CD14-positive monocyte (primary cell): ENCODE measurements at regions not wholly inside any gene's neighbourhood (a gene's known extent, or its start where the extent isn't known, plus 50 kb on each side); places are given as distances from the start of the nearest gene placed in this dataset.

Source experiments
- DNase-seq, 3 donors: peaks; one replicate each; pipeline ENCODE4 v3.0.0-alpha.2; 2011 to 2022
- H2AFZ ChIP-seq: 2 replicates; pipeline ENCODE4 v1.6.0; 2012; ENCODE audit warnings: mild to moderate bottlenecking, low read depth, low read length, inconsistent platforms; ENCODE audit not compliant: insufficient read depth, poor library complexity, severe bottlenecking
- H3K27ac ChIP-seq, 2 donors: 1 replicate in 1 of 2; 2 replicates in 1 of 2; pipeline ENCODE4 v1.5.1; 2012 to 2013; ENCODE audit warnings: low read length in 2 of 2, control low read depth in 1 of 2, inconsistent platforms in 1 of 2, low read depth in 1 of 2, mild to moderate bottlenecking in 1 of 2
- H3K27me3 ChIP-seq, 2 donors: one replicate each; pipeline versions ENCODE4 v1.6.0 to v1.6.1; 2011 to 2013; ENCODE audit warnings: low read length in 2 of 2; ENCODE audit not compliant: control insufficient read depth in 2 of 2, insufficient read depth in 2 of 2
- H3K36me3 ChIP-seq, 2 donors: replicated peaks in 1 of 2; 1 replicate in 1 of 2; 2 replicates in 1 of 2; pipeline versions ENCODE4 v1.5.1 to v1.6.1; 2012 to 2013; ENCODE audit warnings: low read length in 2 of 2, control low read depth in 1 of 2, inconsistent platforms in 1 of 2, mild to moderate bottlenecking in 1 of 2; ENCODE audit not compliant: insufficient read depth in 2 of 2, control insufficient read depth in 1 of 2
- H3K4me1 ChIP-seq, 2 donors: 1 replicate in 1 of 2; 2 replicates in 1 of 2; pipeline versions ENCODE4 v1.5.1 to v1.6.1; 2012 to 2013; ENCODE audit warnings: low read length in 2 of 2, control low read depth in 1 of 2, inconsistent platforms in 1 of 2, mild to moderate bottlenecking in 1 of 2, moderate library complexity in 1 of 2; ENCODE audit not compliant: insufficient read depth in 2 of 2, control insufficient read depth in 1 of 2
- H3K4me2 ChIP-seq: replicated peaks from 2 replicates; pipeline ENCODE3; 2012; ENCODE audit warnings: low read length, moderate library complexity, mild to moderate bottlenecking; ENCODE audit not compliant: poor library complexity, severe bottlenecking; ENCODE audit errors: extremely low read depth
- H3K4me3 ChIP-seq, 3 experiments: fragments of 200-600 bp in 1 of 3; sonication (generic) in 1 of 3; replicated peaks in 1 of 3; 1 replicate in 2 of 3; 2 replicates in 1 of 3; pipeline ENCODE4 v1.5.1; 2011 to 2013; ENCODE audit warnings: low read length in 3 of 3, mild to moderate bottlenecking in 3 of 3, control low read depth in 2 of 3, low read depth in 2 of 3, inconsistent platforms in 1 of 3, moderate library complexity in 1 of 3
- H3K79me2 ChIP-seq: 2 replicates; pipeline ENCODE4 v1.6.0; 2012; ENCODE audit warnings: mild to moderate bottlenecking, control low read depth, inconsistent platforms, low read length, moderate library complexity; ENCODE audit not compliant: insufficient read depth
- H3K9ac ChIP-seq: 2 replicates; pipeline ENCODE4 v1.6.0; 2017; ENCODE audit warnings: low read length, mild to moderate bottlenecking; ENCODE audit not compliant: insufficient read depth, poor library complexity, severe bottlenecking
- H3K9me3 ChIP-seq, 2 donors: replicated peaks in 1 of 2; 1 replicate in 1 of 2; 2 replicates in 1 of 2; pipeline versions ENCODE4 v1.5.1 to v1.6.1; 2012 to 2013; ENCODE audit warnings: low read length in 2 of 2, control low read depth in 1 of 2; ENCODE audit not compliant: control insufficient read depth in 1 of 2, insufficient read depth in 1 of 2
- H4K20me1 ChIP-seq: 2 replicates; pipeline ENCODE4 v1.6.0; 2012; ENCODE audit warnings: mild to moderate bottlenecking, low read length, control low read depth, moderate library complexity; ENCODE audit not compliant: insufficient read depth
- H3K27ac Mint-ChIP-seq, 7 donors: one replicate each; pipeline ENCODE4 v1.8.0; 2020; ENCODE audit warnings: mild to moderate bottlenecking in 7 of 7, mixed read lengths in 7 of 7, moderate library complexity in 6 of 7, inconsistent platforms in 2 of 7
- H3K27me3 Mint-ChIP-seq, 3 donors: one replicate each; pipeline ENCODE4 v1.8.0; 2021 to 2022; ENCODE audit warnings: low read depth in 3 of 3, mild to moderate bottlenecking in 3 of 3, mixed read lengths in 3 of 3, moderate library complexity in 3 of 3, inconsistent platforms in 1 of 3
- H3K36me3 Mint-ChIP-seq, 2 donors: one replicate each; pipeline ENCODE4 v1.8.0; 2020; ENCODE audit warnings: mixed read lengths in 2 of 2, inconsistent platforms in 1 of 2, mild to moderate bottlenecking in 1 of 2
- H3K4me1 Mint-ChIP-seq: one replicate; pipeline ENCODE4 v1.8.0; 2020; ENCODE audit warnings: mild to moderate bottlenecking, mixed read lengths
- H3K4me3 Mint-ChIP-seq, 2 donors: one replicate each; pipeline ENCODE4 v1.8.0; 2020; ENCODE audit warnings: mild to moderate bottlenecking in 2 of 2, mixed read lengths in 2 of 2, moderate library complexity in 1 of 2
- H3K9me3 Mint-ChIP-seq, 7 donors: one replicate each; pipeline ENCODE4 v1.8.0; 2020 to 2022; ENCODE audit warnings: mixed read lengths in 7 of 7, mild to moderate bottlenecking in 6 of 7, moderate library complexity in 6 of 7, inconsistent platforms in 2 of 7
- CTCF ChIP-seq: fragments of 200-600 bp; IDR thresholded peaks from one replicate; pipeline ENCODE4 v1.8.0; 2022; ENCODE audit warnings: antibody characterized with exemption, mild to moderate bottlenecking
- whole genome bisulfite sequencing: methylation state at CpG from one replicate; pipeline ENCODE4 v1.1.5; 2013; ENCODE audit warnings: missing lambda C conversion rate; ENCODE audit not compliant: insufficient coverage; 5-methylcytosine and 5-hydroxymethylcytosine counted together
- intact Hi-C, 2 donors: fragments of 100-400 bp; cut with micrococcal nuclease; formaldehyde crosslinking; loops; one replicate each; pipeline versions ENCODE4 v1.15.0 to v1.15.1; 2023

GRCh38 chr5:4883360-4883759, 256.8 kb upstream of the ADAMTS16 start:
- H3K27ac Mint-ChIP-seq, result no peak overlapping the region
- Histone ChIP-seq H3K27ac (no peak overlapping the region), H3K4me1 (no peaks in the 10 kb centered on the region), H3K79me2 (no peaks in the 10 kb centered on the region), H4K20me1 (no peaks in the 10 kb centered on the region), H3K27me3 (no peaks in the 10 kb centered on the region), H2AFZ (no peak overlapping the region), H3K4me3 (no peak overlapping the region), H3K9ac (no peak overlapping the region), H3K9me3 (no peaks in the 10 kb centered on the region), H3K36me3 (no peaks in the 10 kb centered on the region), H3K4me2 (no peak overlapping the region)
- no peak for DNase-seq
- intact Hi-C loops, result no loop called here
- WGBS, result 82% methylated on average over 5 of the region's 6 CpGs
- no peaks in the 10 kb centered on the region for H3K4me1 Mint-ChIP-seq
- no peaks in the 10 kb centered on the region for H3K36me3 Mint-ChIP-seq
- no peak overlapping the region for H3K4me3 Mint-ChIP-seq
- H3K27me3 Mint-ChIP-seq, result peaks cover 0 to under 1% (median 0%) of the 10 kb centered on the region in 3 donors
- TF ChIP-seq CTCF, result no peak
- H3K9me3 Mint-ChIP-seq, result no peaks in the 10 kb centered on the region

GRCh38 chr5:4893063-4893744, 246.9 kb upstream of the ADAMTS16 start:
- H3K4me3 ChIP-seq, result no peak overlapping the region

More at GRCh38 chr5:4893063-4893744, 246.9 kb upstream of the ADAMTS16 start:
- Histone ChIP-seq H3K9me3 (no peaks in the 10 kb centered on the region), H3K27me3 (no peaks in the 10 kb centered on the region), H3K4me2 (no peak overlapping the region), H3K79me2 (no peaks in the 10 kb centered on the region), H2AFZ (no peak overlapping the region), H3K27ac (no peak overlapping the region), H3K9ac (no peak overlapping the region), H3K36me3 (no peaks in the 10 kb centered on the region), H3K4me1 (no peaks in the 10 kb centered on the region), H4K20me1 (no peaks in the 10 kb centered on the region)
- H3K4me1 Mint-ChIP-seq, result no peaks in the 10 kb centered on the region
- no peak for TF ChIP-seq CTCF
- WGBS, result 89% methylated on average over 6 of the region's 9 CpGs
- peaks cover 3 to 6% (median 3%) of the 10 kb centered on the region in 3 donors for H3K27me3 Mint-ChIP-seq
- intact Hi-C loops, result no loop called here
- DNase-seq, result no peak
- H3K36me3 Mint-ChIP-seq, result no peaks in the 10 kb centered on the region
- H3K4me3 Mint-ChIP-seq, result no peak overlapping the region
- peaks cover 0 to 14% (median 0%) of the 10 kb centered on the region in 7 donors for H3K9me3 Mint-ChIP-seq
- H3K27ac Mint-ChIP-seq, result no peak overlapping the region
